ENCODE measurements at regions not wholly inside any gene's neighbourhood (a gene's known extent, or its start where the extent isn't known, plus 50 kb on each side); places are given as distances from the start of the nearest gene placed in this dataset.

- Histone ChIP-seq H3K27me3 (replicated peaks; ENCODE audit: insufficient read depth, low read length) (peaks cover 42% of the 10 kb centered on the region), H3K9ac (ENCODE audit: low read length) (no peak overlapping the region), H3K27ac (ENCODE audit: low read length) (no peak overlapping the region), H4K20me1 (ENCODE audit: insufficient read depth, low read length) (no peaks in the 10 kb centered on the region), H3K4me3 (ENCODE audit: low read length) (no peak overlapping the region), H3K4me2 (ENCODE audit: low read depth, low read length) (no peak overlapping the region), H3F3A (ENCODE audit: insufficient read depth, low read length) (no peaks in the 10 kb centered on the region), H3K9me2 (replicated peaks; ENCODE audit: insufficient read depth, low read length) (no peaks in the 10 kb centered on the region), H3K79me2 (ENCODE audit: low read length) (no peaks in the 10 kb centered on the region), H3K36me3 (replicated peaks; ENCODE audit: insufficient read depth, low read length) (no peaks in the 10 kb centered on the region), H3K9me3 (replicated peaks; ENCODE audit: insufficient read depth, low read length) (no peaks in the 10 kb centered on the region), H2AFZ (ENCODE audit: low read length) (no peak overlapping the region), H3K4me1 (ENCODE audit: low read length) (no peaks in the 10 kb centered on the region)
- no peak for TF ChIP-seq EZH2 (optimal IDR thresholded peaks at IDR 0.05; ENCODE audit: low read depth, low read length)
- TF ChIP-seq EZH2phosphoT487 (IDR thresholded peaks at IDR 0.05; ENCODE audit: low read length) = no peak
- no peak for TF ChIP-seq CTCF (IDR thresholded peaks at IDR 0.05; ENCODE audit: low read length)
- no peak for DNase-seq
Observed at GRCh38 chr16:86218479-86219170, 291.7 kb upstream of the FOXF1 start.

- Histone ChIP-seq H4K20me1 (ENCODE audit: insufficient read depth, low read length) (no peaks in the 10 kb centered on the region), H3K4me3 (ENCODE audit: low read length) (no peak overlapping the region), H3K79me2 (ENCODE audit: low read length) (no peaks in the 10 kb centered on the region), H3K9me3 (replicated peaks; ENCODE audit: insufficient read depth, low read length) (no peaks in the 10 kb centered on the region), H2AFZ (ENCODE audit: low read length) (no peak overlapping the region), H3K9me2 (replicated peaks; ENCODE audit: insufficient read depth, low read length) (no peaks in the 10 kb centered on the region), H3K27ac (ENCODE audit: low read length) (no peak overlapping the region), H3K9ac (ENCODE audit: low read length) (no peak overlapping the region), H3K4me2 (ENCODE audit: low read depth, low read length) (no peak overlapping the region), H3K4me1 (ENCODE audit: low read length) (no peaks in the 10 kb centered on the region), H3F3A (ENCODE audit: insufficient read depth, low read length) (no peaks in the 10 kb centered on the region), H3K27me3 (replicated peaks; ENCODE audit: insufficient read depth, low read length) (peaks cover 47% of the 10 kb centered on the region), H3K36me3 (replicated peaks; ENCODE audit: insufficient read depth, low read length) (no peaks in the 10 kb centered on the region)
- TF ChIP-seq EZH2 (optimal IDR thresholded peaks at IDR 0.05; ENCODE audit: low read depth, low read length) (no peak), EZH2phosphoT487 (IDR thresholded peaks at IDR 0.05; ENCODE audit: low read length) (no peak), CTCF (IDR thresholded peaks at IDR 0.05; ENCODE audit: low read length) (no peak)
- no peak for DNase-seq
Observed at GRCh38 chr16:86219655-86220445, 290.5 kb upstream of the FOXF1 start.

- Histone ChIP-seq H3K9me2 (replicated peaks; ENCODE audit: insufficient read depth, low read length) (no peaks in the 10 kb centered on the region), H2AFZ (ENCODE audit: low read length) (no peak overlapping the region), H3K9me3 (replicated peaks; ENCODE audit: insufficient read depth, low read length) (no peaks in the 10 kb centered on the region), H3K9ac (ENCODE audit: low read length) (no peak overlapping the region), H3K4me2 (ENCODE audit: low read depth, low read length) (no peak overlapping the region), H4K20me1 (ENCODE audit: insufficient read depth, low read length) (no peaks in the 10 kb centered on the region), H3F3A (ENCODE audit: insufficient read depth, low read length) (no peaks in the 10 kb centered on the region), H3K27me3 (replicated peaks; ENCODE audit: insufficient read depth, low read length) (peaks cover 47% of the 10 kb centered on the region), H3K79me2 (ENCODE audit: low read length) (no peaks in the 10 kb centered on the region), H3K27ac (ENCODE audit: low read length) (no peak overlapping the region), H3K36me3 (replicated peaks; ENCODE audit: insufficient read depth, low read length) (no peaks in the 10 kb centered on the region), H3K4me3 (ENCODE audit: low read length) (no peak overlapping the region), H3K4me1 (ENCODE audit: low read length) (no peaks in the 10 kb centered on the region)
- TF ChIP-seq CTCF (IDR thresholded peaks at IDR 0.05; ENCODE audit: low read length) = no peak
- TF ChIP-seq EZH2 (optimal IDR thresholded peaks at IDR 0.05; ENCODE audit: low read depth, low read length) = no peak
- TF ChIP-seq EZH2phosphoT487 (IDR thresholded peaks at IDR 0.05; ENCODE audit: low read length) = no peak
- DNase-seq = no peak
Observed at GRCh38 chr16:86220561-86220960, 289.8 kb upstream of the FOXF1 start.
